Activated CD4-positive, alpha-beta T cell treated with anti-CD3 and anti-CD28 coated beads, Interleukin-2, amount 50 U/mL, for 4 hours (primary cell): ENCODE measurements at regions not wholly inside any gene's neighbourhood (a gene's known extent, or its start where the extent isn't known, plus 50 kb on each side); places are given as distances from the start of the nearest gene placed in this dataset.
"Not testable (repeated sequence)": the region's sequence is repeated elsewhere in the genome, so short reads cannot be mapped to it uniquely, and the experiment has no call there.

ENCODE experiments used
- DNase-seq, 2 experiments: peaks; one replicate each; pipeline ENCODE4 v3.0.0-alpha.2; 2020

GRCh38 chr3:71961891-71962290 is 176.9 kb upstream of the PROK2 start:
- DNase-seq = no peak

- DNase-seq = no peak
These were observed 176.4 kb upstream of the PROK2 start for GRCh38 chr3:71961378-71961777.

GRCh38 chr3:71958533-71958932 is 173.6 kb upstream of the PROK2 start:
- no peak for DNase-seq

GRCh38 chr3:71956716-71957115 is 171.8 kb upstream of the PROK2 start:
- no peak for DNase-seq

GRCh38 chr3:71956069-71956340 is 171.1 kb upstream of the PROK2 start:
- no peak for DNase-seq

GRCh38 chr3:71955240-71956068 is 170.5 kb upstream of the PROK2 start:
- peak in 1 of 2 experiments; percentile 6 for DNase-seq

- DNase-seq = no peak
These were observed 166.9 kb upstream of the PROK2 start for GRCh38 chr3:71951842-71952241.

- DNase-seq = no peak
These were observed 166.4 kb upstream of the PROK2 start for GRCh38 chr3:71951361-71951760.

GRCh38 chr3:71949442-71949841 is 164.5 kb upstream of the PROK2 start:
- no peak for DNase-seq

- no peak for DNase-seq
These were observed 159.6 kb upstream of the PROK2 start for GRCh38 chr3:71944482-71945065.

- no peak for DNase-seq
These were observed 157.7 kb upstream of the PROK2 start for GRCh38 chr3:71942432-71943187.

GRCh38 chr3:71940486-71940885 is 155.5 kb upstream of the PROK2 start:
- DNase-seq = no peak

- DNase-seq = not testable (repeated sequence)
These were observed 153.1 kb upstream of the PROK2 start for GRCh38 chr3:71938081-71938480.

GRCh38 chr3:71936681-71937080 is 151.7 kb upstream of the PROK2 start:
- DNase-seq = no peak

- no peak for DNase-seq
These were observed 149.7 kb upstream of the PROK2 start for GRCh38 chr3:71934520-71935270.

- no peak for DNase-seq
These were observed 147.0 kb upstream of the PROK2 start for GRCh38 chr3:71931922-71932321.

- DNase-seq = no peak
These were observed 145.4 kb upstream of the PROK2 start for GRCh38 chr3:71930056-71930991.

- DNase-seq = no peak
These were observed 143.3 kb upstream of the PROK2 start for GRCh38 chr3:71928212-71928611.

GRCh38 chr3:71927505-71928066 is 142.6 kb upstream of the PROK2 start:
- DNase-seq = no peak

- DNase-seq = no peak
These were observed 141.7 kb upstream of the PROK2 start for GRCh38 chr3:71926616-71927015.

- no peak for DNase-seq
These were observed 141.3 kb upstream of the PROK2 start for GRCh38 chr3:71926262-71926600.
